ENCODE measurements at regions not wholly inside any gene's neighbourhood (a gene's known extent, or its start where the extent isn't known, plus 50 kb on each side); places are given as distances from the start of the nearest gene placed in this dataset.
"Not testable (repeated sequence)": the region's sequence is repeated elsewhere in the genome, so short reads cannot be mapped to it uniquely, and the experiment has no call there.

DNA sequence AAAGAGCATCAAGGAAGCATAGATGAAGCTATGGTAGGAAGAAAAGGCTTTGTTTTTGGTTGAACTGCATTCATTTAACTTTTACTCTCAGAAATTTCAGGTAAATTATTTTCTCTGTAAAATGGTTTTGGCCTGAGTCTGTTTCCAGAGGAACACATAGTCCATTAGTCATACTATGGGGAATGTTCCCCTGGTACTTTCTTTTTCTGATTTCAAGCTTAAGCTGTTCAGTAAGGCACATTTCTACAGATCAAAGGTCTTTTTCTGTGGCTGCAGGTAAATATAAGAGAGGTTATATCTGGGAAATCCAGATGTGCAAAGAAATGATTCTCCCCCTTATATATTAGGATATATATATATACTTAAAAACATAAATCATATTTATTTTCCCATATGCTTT, 1744.4 kb upstream of the ADGRL3 start:
- in situ Hi-C loops (cut with HindIII; ENCODE audit: low sequenced_read_pairs): no loop called here

DNA sequence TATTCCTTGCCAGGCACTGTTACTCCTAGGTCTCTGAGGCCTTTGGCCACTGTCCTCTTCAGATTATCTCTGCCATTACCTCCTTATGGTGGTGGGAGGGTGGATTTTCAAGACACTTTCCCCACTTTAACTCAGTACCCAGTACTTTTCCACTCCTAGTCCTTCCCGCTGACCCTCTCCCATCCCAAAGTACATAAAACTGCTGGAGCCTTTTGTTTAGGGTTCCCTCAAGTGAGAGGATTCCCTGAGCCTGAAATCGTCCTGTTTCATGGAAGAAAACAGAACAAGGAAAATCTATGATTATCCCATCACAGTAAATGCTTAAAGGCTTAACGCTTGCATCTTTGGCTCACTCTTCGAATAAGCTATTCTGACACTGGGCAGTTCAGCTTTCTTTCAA, 1742.5 kb upstream of the ADGRL3 start:
- in situ Hi-C loops (cut with HindIII; ENCODE audit: low sequenced_read_pairs): no loop called here

DNA sequence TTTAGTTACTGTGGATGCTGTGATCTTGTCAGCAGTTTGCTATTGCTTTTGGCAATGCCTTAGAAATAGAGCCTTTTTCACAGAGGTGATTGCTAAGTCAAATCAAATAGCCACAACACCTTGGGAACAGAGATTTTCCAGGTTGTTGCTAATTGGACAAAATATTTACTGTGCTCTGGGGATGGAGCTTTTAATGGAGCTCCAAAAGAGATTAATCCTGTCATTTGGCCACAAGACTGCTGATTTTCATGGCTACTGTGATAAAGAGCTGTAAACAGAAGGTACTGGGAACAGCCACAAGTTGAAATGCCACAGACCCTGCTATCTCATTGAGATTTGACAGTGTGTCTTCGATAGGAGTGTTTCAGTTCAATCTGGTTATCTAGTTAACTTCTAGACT, 1715.2 kb upstream of the ADGRL3 start:
- in situ Hi-C loops (cut with HindIII; ENCODE audit: low sequenced_read_pairs): no loop called here

DNA sequence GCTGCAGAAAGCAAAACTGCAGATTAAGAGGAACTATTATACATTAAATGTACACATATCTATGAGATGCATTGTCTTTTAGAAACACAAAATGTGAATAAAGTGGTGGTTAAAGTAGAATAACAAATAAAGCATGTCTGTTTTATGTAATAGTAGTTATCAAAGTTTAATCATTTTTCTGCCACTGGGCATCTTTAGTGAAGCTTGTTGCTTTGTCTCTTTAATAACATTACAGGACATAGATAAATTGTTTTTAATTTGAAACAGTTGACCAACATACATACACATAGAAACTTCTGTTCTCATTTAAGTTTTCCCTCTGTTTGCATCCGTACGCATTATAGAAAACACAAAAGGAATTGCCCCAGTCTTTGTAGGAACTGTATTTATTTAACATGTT, 1700.0 kb upstream of the ADGRL3 start:
- in situ Hi-C loops (cut with HindIII; ENCODE audit: low sequenced_read_pairs): no loop called here

DNA sequence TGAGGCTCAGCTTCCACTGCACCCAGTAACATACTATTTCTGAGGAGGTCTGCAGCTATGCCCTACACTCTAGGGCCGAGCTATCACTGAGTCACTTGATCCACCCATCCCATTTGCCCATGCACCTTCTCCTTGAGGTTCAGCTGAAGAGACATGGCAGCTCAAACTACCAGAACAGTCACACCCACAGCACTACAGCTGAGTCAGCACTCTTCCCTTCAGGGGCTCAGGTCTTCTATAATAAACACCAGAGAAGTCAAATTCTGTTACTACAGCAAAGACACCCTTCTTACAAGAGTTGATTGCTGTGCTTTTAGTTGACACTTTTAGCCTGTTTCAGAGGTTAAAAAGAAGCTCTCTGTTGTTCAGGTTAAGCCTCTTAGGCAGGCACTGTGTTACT, 1696.4 kb upstream of the ADGRL3 start:
- in situ Hi-C loops (cut with HindIII; ENCODE audit: low sequenced_read_pairs): no loop called here

DNA sequence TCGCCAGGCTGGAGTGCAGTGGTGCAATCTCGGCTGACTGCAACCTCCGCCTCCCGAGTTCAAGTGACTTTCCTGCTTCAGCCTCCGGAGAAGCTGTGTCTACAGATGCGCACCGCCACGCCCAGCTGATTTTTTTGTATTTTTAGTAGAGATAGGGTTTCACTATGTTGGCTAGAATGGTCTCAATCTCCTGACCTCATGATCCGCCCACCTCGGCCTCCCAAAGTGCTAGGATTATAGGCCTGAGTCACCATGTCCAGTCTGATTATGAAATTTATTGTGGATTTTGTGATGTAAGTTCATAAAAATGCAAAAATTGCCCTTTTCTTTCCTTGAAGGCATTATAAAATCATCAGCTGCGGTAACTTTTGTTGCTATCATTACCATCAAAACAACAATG, 1688.3 kb upstream of the ADGRL3 start:
- in situ Hi-C loops (cut with HindIII; ENCODE audit: low sequenced_read_pairs): not testable (repeated sequence)

GRCh38 chr4:59517007-59517406, 1683.1 kb upstream of the ADGRL3 start:
- in situ Hi-C loops (cut with HindIII; ENCODE audit: low sequenced_read_pairs): no loop called here

- in situ Hi-C loops (cut with HindIII; ENCODE audit: low sequenced_read_pairs): no loop called here
Measured at GRCh38 chr4:59518005-59518823, 1681.9 kb upstream of the ADGRL3 start.

GRCh38 chr4:59525885-59526284, 1674.2 kb upstream of the ADGRL3 start:
- in situ Hi-C loops (cut with HindIII; ENCODE audit: low sequenced_read_pairs): no loop called here

- in situ Hi-C loops (cut with HindIII; ENCODE audit: low sequenced_read_pairs): no loop called here
Measured at GRCh38 chr4:59535541-59535940, 1664.6 kb upstream of the ADGRL3 start.

DNA sequence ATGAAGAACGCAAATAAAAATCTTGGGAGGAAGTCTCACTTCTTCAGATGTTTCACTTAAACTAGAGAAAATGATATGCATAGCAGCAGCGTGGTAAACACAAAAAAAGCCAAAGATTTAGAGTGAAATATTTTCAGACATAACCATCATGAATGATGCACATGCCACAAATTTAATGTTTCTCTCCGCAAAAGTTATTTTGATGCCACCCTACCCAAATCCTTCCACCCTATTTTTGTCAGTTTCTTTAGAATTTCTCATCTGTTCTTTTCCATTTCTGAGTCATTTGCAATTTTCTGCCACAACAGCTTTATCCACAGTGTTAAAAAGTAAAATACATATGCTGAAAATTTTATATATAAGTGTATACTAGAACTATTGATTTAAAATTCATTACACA, 1663.7 kb upstream of the ADGRL3 start:
- in situ Hi-C loops (cut with HindIII; ENCODE audit: low sequenced_read_pairs): no loop called here

DNA sequence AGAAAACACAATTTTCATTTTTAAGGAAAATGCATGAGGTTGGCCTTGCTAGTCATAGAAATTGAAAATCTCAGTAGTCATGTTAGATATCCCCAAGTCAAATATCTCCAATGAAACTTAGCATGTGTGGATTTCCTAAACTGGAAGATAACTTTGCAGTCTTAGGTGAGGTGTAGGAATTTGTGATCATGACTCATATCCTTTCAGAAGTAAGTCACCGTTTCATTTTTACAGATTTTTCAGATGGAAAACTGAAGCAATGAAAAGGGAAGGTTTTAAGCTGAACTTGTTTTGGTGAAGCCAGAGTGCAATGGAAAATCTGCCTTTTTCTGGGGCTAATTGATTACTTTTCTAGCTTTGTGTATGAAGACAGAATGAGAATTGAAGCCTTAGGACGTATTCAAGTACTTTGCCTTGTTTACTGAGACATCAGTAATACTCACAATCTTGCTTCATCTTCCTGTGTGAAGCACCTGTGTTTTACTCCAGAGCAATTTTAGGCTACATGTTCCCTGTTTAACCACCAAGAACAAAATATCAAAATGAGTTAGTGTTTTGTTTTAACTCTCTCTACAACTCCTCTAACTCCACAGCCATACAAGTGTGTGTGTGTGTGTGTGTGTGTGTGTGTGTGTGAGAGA, 1662.8 kb upstream of the ADGRL3 start:
- in situ Hi-C loops (cut with HindIII; ENCODE audit: low sequenced_read_pairs): no loop called here

DNA sequence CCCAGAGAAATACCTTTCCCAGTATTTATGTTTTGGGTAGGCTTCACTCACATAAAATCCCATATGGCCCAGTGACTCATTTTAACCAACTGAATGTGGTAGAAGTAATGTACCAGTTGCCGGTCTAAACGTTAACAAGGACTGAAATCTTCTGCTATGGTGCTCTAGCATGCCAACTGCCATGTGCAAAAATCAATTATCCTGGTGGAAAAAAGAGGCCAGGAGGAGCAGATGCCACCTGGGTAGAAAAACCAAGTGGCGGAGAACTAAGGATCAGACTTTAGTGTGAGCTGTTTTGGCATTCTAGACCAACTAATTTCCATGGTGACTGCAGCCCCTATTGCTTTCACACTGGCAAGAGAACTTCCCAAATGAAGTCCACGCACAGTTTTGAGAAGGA, 1660.7 kb upstream of the ADGRL3 start:
- in situ Hi-C loops (cut with HindIII; ENCODE audit: low sequenced_read_pairs): no loop called here

DNA sequence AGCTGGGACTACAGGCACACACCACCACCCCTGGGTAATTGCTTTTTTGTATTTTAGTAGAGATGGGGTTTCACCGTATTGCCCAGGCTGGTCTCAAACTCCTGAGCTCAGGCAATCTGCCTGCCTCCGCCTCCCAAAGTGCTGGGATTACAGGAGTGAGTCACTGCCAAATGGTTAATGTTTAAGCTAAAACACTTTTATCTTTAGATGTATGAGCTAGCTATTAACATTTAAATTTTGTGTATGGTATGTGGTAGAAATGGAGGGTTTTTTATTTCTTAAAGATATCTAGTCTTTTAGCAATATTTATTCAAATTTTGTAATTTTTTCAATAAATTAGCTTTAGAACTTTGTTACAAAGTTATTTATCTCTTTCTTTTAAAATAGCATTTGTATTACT, 1659.8 kb upstream of the ADGRL3 start:
- in situ Hi-C loops (cut with HindIII; ENCODE audit: low sequenced_read_pairs): no loop called here

DNA sequence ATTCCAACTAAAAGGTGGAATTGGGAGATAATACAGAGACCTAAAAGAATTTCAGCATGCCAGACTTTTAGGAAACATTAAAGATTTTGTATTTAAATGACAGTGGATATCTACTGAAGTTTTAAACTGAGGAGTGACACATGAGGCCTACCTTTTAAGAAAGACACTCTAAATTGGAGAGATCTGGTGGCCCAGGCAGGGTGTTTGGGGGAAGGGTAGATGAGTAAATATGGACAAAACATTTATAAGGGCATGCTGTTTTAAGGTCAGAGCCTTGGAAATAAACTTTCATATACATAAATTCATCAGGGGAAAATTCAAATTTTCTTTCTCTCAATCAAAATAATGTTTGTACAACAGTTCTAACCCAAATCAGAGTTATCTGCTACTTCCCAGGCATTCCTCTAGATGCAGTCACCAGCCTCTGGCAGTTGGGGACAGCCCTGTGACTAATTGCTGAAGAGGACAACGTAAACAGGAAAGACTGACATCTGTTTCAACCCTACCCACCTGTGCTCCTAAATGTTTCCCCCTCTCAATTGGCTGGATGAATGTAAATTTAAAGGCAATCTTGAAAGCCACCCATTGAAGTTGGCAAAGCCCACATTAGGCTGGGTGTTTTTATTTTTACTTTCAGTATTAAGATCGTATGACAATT, 1646.9 kb upstream of the ADGRL3 start:
- in situ Hi-C loops (cut with HindIII; ENCODE audit: low sequenced_read_pairs): no loop called here

DNA sequence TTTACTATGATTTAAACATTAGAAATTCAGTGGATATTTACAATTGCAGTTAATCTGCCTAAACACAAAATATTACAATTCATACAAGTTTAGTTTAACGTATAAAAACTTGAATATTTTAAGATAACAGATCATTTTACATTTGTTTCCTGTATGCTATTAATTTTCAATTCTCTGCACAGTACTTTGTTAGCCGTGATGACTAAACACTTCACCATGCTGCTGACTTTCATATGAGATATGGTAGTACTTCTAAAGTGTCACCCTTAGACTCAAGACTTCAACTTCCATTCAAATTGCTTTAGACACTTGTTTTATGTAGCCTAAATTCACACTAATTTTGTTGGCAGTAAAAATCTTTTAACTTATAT, 1646.4 kb upstream of the ADGRL3 start:
- in situ Hi-C loops (cut with HindIII; ENCODE audit: low sequenced_read_pairs): no loop called here

- in situ Hi-C loops (cut with HindIII; ENCODE audit: low sequenced_read_pairs): not testable (repeated sequence)
Measured at GRCh38 chr4:59556191-59556590, 1643.9 kb upstream of the ADGRL3 start.

- in situ Hi-C loops (cut with HindIII; ENCODE audit: low sequenced_read_pairs): not testable (repeated sequence)
Measured at GRCh38 chr4:59560141-59560648, 1639.9 kb upstream of the ADGRL3 start.

GRCh38 chr4:59565836-59566235, 1634.3 kb upstream of the ADGRL3 start:
- in situ Hi-C loops (cut with HindIII; ENCODE audit: low sequenced_read_pairs): no loop called here

- in situ Hi-C loops (cut with HindIII; ENCODE audit: low sequenced_read_pairs): no loop called here
Measured at GRCh38 chr4:59570860-59571476, 1629.2 kb upstream of the ADGRL3 start.

DNA sequence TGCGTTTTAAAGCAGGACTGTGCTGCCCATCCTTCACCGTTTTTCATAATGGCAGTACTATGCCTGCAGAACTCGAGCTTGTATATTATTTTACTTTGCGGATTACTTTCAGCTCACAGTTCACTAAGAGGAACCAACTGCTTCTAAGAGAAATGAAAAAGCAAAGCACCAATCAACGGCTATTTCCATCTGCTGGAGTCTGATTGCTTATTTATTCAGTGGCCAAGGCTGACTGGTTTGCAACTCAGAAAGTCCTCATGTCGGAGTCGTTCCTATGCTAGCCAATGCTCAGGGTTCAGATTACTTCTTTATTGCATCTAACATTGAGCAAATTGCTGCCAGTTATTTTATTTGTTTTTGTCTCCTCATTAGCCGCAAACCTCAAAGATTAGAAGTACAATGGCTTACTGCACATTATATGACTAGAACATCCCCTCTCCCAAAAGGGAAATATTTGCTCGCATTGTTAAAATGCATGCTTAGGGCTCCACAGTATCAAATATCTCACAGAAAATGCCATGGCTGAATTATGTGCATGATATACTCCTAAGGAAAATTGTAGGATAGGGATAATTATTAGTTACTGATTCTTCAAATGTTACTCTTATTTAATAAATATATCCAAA, 1628.2 kb upstream of the ADGRL3 start:
- in situ Hi-C loops (cut with HindIII; ENCODE audit: low sequenced_read_pairs): no loop called here
